Loucy (cell line): ENCODE measurements at regions not wholly inside any gene's neighbourhood (a gene's known extent, or its start where the extent isn't known, plus 50 kb on each side); places are given as distances from the start of the nearest gene placed in this dataset.

Source experiments
- H2AFZ ChIP-seq: fragments of 200-600 bp; sonication (generic); 2 replicates; pipeline ENCODE4 v1.6.0; 2016; ENCODE audit warnings: antibody characterized with exemption, mild to moderate bottlenecking, low read length, moderate library complexity
- H3F3A ChIP-seq: fragments of 200-600 bp; 2 replicates; pipeline ENCODE4 v1.6.0; 2016; ENCODE audit warnings: antibody characterized with exemption, low read depth, mild to moderate bottlenecking
- H3K27me3 ChIP-seq: fragments of 200-600 bp; sonication (generic); 2 replicates; pipeline ENCODE4 v1.6.1; 2014; ENCODE audit warnings: low read length, mild to moderate bottlenecking; ENCODE audit not compliant: insufficient read depth, poor library complexity, severe bottlenecking
- H3K36me3 ChIP-seq: fragments of 200-600 bp; sonication (generic); 2 replicates; pipeline ENCODE4 v1.6.1; 2016; ENCODE audit warnings: low read length; ENCODE audit not compliant: insufficient read depth
- H3K4me1 ChIP-seq: fragments of 200-600 bp; sonication (generic); 2 replicates; pipeline ENCODE4 v1.5.1; 2014; ENCODE audit warnings: low read length, mild to moderate bottlenecking; ENCODE audit not compliant: insufficient read depth, poor library complexity, severe bottlenecking
- H3K4me2 ChIP-seq: fragments of 200-600 bp; sonication (generic); 2 replicates; pipeline ENCODE4 v1.6.0; 2014; ENCODE audit warnings: antibody characterized with exemption, low read length, low read depth, mild to moderate bottlenecking; ENCODE audit not compliant: poor library complexity, severe bottlenecking
- H3K4me3 ChIP-seq: fragments of 200-600 bp; sonication (generic); 2 replicates; pipeline ENCODE4 v1.5.1; 2014; ENCODE audit warnings: low read length, mild to moderate bottlenecking, mixed read lengths; ENCODE audit not compliant: poor library complexity, severe bottlenecking
- H3K79me2 ChIP-seq: fragments of 200-600 bp; sonication (generic); 2 replicates; pipeline ENCODE4 v1.6.1; 2014; ENCODE audit warnings: low read length; ENCODE audit not compliant: insufficient read depth
- H3K9ac ChIP-seq: fragments of 200-600 bp; sonication (generic); 2 replicates; pipeline ENCODE4 v1.6.0; 2014; ENCODE audit warnings: mild to moderate bottlenecking, low read depth, low read length, moderate library complexity; ENCODE audit not compliant: poor library complexity, severe bottlenecking
- H3K9me2 ChIP-seq: fragments of 200-600 bp; sonication (generic); replicated peaks from 2 replicates; pipeline ENCODE4 v1.6.1; 2016; ENCODE audit warnings: low read depth, low read length, mixed read lengths
- H3K9me3 ChIP-seq: fragments of 200-600 bp; sonication (generic); 2 replicates; pipeline ENCODE4 v1.6.1; 2014; ENCODE audit warnings: mild to moderate bottlenecking, antibody characterized with exemption, low read length, low read depth; ENCODE audit not compliant: insufficient read depth
- H4K20me1 ChIP-seq: fragments of 200-600 bp; sonication (generic); 2 replicates; pipeline ENCODE4 v1.6.0; 2014; ENCODE audit warnings: antibody characterized with exemption, low read length, mild to moderate bottlenecking; ENCODE audit not compliant: insufficient read depth, poor library complexity, severe bottlenecking
- EZH2phosphoT487 ChIP-seq: fragments of 200-600 bp; IDR thresholded peaks from 2 replicates; pipeline ENCODE4 v1.6.1; 2018; ENCODE audit warnings: antibody characterized with exemption, mild to moderate bottlenecking, moderate library complexity, borderline replicate concordance
- TF ChIP-seq, protein P1 (sequence below): fragments of 200-600 bp; sonication (generic); conservative IDR thresholded peaks from 2 replicates; pipeline ENCODE4 v1.5.1; 2014; ENCODE audit warnings: mild to moderate bottlenecking, antibody characterized with exemption, low read length

DNA sequence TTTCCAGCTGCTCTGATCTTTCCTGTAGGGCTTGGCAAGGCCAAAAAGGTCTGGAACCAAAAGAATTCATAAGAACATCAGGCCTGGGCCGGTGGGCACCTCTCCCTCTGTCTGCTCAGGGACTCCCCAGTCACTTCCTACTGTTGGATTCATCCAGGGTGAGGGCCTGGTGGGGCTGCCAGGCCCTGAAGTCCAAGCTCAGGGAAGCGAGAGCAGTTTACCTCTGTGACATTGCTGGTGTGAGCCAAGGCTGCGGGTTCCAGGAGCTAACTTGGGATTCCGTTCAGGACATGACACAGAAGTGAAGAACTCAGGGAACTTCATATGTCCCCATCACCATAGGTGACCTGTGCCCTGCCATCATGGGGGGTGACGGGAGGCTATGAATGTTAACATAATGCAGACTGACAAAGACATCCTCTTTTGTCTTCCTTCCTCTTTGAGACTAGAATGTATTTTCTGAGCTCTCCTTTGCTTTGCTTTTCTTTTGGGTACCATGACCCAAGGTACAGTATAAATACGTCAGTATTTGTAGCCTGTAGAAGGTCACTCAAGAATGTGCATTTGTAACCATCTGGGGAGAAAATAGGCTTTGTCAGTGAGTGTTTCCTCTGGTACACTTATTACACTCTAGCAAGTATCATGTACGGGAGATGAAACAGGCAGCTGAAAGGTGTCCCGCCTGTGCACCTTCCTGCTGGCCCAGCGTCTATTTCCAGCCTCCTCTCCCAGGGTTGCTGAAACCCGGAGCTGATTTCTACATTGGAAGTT is 130.5 kb upstream of the SLC1A4 start:
- H3K27me3 ChIP-seq, result no peaks in the 10 kb centered on the region
- H3F3A ChIP-seq, result no peaks in the 10 kb centered on the region
- no peaks in the 10 kb centered on the region for H4K20me1 ChIP-seq
- no peak overlapping the region for H3K4me3 ChIP-seq
- TF ChIP-seq, protein P1, sequence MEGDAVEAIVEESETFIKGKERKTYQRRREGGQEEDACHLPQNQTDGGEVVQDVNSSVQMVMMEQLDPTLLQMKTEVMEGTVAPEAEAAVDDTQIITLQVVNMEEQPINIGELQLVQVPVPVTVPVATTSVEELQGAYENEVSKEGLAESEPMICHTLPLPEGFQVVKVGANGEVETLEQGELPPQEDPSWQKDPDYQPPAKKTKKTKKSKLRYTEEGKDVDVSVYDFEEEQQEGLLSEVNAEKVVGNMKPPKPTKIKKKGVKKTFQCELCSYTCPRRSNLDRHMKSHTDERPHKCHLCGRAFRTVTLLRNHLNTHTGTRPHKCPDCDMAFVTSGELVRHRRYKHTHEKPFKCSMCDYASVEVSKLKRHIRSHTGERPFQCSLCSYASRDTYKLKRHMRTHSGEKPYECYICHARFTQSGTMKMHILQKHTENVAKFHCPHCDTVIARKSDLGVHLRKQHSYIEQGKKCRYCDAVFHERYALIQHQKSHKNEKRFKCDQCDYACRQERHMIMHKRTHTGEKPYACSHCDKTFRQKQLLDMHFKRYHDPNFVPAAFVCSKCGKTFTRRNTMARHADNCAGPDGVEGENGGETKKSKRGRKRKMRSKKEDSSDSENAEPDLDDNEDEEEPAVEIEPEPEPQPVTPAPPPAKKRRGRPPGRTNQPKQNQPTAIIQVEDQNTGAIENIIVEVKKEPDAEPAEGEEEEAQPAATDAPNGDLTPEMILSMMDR, result no peak
- no peak for TF ChIP-seq EZH2phosphoT487
- H3K4me2 ChIP-seq, result no peak overlapping the region
- H3K79me2 ChIP-seq, result no peaks in the 10 kb centered on the region
- no peaks in the 10 kb centered on the region for H3K36me3 ChIP-seq
- H3K9ac ChIP-seq, result no peak overlapping the region
- no peaks in the 10 kb centered on the region for H3K9me3 ChIP-seq
- H3K9me2 ChIP-seq, result no peaks in the 10 kb centered on the region
- peak overlapping the region; percentile 49; the same call in 1 of the 2 replicates for H2AFZ ChIP-seq
- H3K4me1 ChIP-seq, result peaks cover 4% of the 10 kb centered on the region

DNA sequence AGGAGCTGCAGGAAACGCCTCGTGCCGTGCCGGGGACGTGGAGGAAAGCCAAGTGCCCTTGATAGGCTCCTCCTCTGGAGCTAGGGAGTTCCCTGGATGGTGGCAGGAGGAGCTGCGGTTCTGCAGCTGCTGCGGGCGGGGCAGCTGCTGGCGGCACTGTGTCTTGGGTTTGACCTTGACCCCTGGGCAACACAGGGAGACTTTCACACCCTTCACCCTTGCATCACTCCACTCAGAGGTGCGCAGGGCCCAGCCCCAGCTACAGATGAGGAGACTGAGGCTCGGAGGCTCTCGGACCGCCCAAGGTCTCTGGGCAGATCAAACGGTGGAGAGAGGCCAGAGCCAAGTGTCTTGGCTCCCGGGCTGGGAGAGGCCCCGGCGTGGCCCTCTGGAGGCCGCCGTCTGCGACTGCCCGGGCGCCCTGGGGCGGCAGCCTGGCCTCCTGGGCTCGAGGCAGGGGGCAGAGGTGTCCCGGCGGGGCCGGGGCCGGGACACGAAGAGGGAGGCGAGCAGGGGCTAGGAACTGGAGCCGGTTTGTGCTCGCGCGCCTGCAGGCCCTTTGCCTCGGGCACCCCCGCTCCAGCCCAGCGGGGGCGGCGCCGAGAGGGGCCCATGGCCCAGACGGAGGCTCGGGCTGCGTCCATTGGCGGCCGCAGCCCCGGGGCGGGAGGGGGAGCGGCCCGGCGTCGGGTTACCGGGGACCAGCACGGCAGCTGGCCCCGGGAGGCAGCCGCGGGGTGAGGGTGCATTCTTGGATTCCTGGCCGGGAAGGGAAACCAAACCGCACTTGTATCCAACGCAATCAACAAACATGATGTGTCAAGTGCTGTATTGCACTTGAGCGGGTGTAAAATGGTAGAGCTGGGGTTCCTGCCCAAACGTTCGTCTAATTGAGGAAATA is 129.6 kb upstream of the SLC1A4 start:
- TF ChIP-seq EZH2phosphoT487, result no peak
- TF ChIP-seq, protein P1, result no peak
- H3K9ac ChIP-seq, result no peak overlapping the region
- H3K27me3 ChIP-seq, result no peaks in the 10 kb centered on the region

GRCh38 chr2:64860276-64860885 is 128.8 kb upstream of the SLC1A4 start:
- no peaks in the 10 kb centered on the region for H4K20me1 ChIP-seq
- no peaks in the 10 kb centered on the region for H3K9me2 ChIP-seq
- no peak overlapping the region for H3K4me3 ChIP-seq
- no peaks in the 10 kb centered on the region for H3K9me3 ChIP-seq
- TF ChIP-seq, protein P1, result no peak
- no peak for TF ChIP-seq EZH2phosphoT487
- H3K4me1 ChIP-seq, result no peaks in the 10 kb centered on the region
- H3K79me2 ChIP-seq, result no peaks in the 10 kb centered on the region
- no peak overlapping the region for H3K9ac ChIP-seq
- no peaks in the 10 kb centered on the region for H3K36me3 ChIP-seq
- H3K27me3 ChIP-seq, result no peaks in the 10 kb centered on the region
- no peak overlapping the region for H3K4me2 ChIP-seq
- H2AFZ ChIP-seq, result no peak overlapping the region
- no peaks in the 10 kb centered on the region for H3F3A ChIP-seq

More for the DNA sequence above, 129.6 kb upstream of the SLC1A4 start:
- peaks cover 3% of the 10 kb centered on the region for H3K4me1 ChIP-seq
- H3K9me3 ChIP-seq, result no peaks in the 10 kb centered on the region
- no peaks in the 10 kb centered on the region for H4K20me1 ChIP-seq
- H3K79me2 ChIP-seq, result no peaks in the 10 kb centered on the region
- H3K36me3 ChIP-seq, result no peaks in the 10 kb centered on the region
- H3F3A ChIP-seq, result no peaks in the 10 kb centered on the region
- H2AFZ ChIP-seq, result no peak overlapping the region; the same call in 1 of the 2 replicates
- no peak overlapping the region for H3K4me2 ChIP-seq
- no peak overlapping the region for H3K4me3 ChIP-seq
- H3K9me2 ChIP-seq, result no peaks in the 10 kb centered on the region
